AG04450 (cell line): ENCODE measurements at regions not wholly inside any gene's neighbourhood (a gene's known extent, or its start where the extent isn't known, plus 50 kb on each side); places are given as distances from the start of the nearest gene placed in this dataset.

Experiments
- CTCF ChIA-PET: fragments of 300-600, 350-600 bp; formaldehyde crosslinking; extraction: SDS; loops from one replicate; lab custom pipeline; 2022; ENCODE audit warnings: antibody characterized with exemption, inconsistent platforms; lab: Charles Lee
- POLR2A ChIA-PET: fragments of 350-600 bp; formaldehyde crosslinking; extraction: SDS; loops from one replicate; lab custom pipeline; 2021; ENCODE audit warnings: antibody characterized with exemption, inconsistent platforms; lab: Yijun Ruan, JAX
- DNase-seq: peaks from one replicate; pipeline ENCODE4 v3.0.0-alpha.2; 2011; ENCODE audit warnings: low read depth, low spot score
- H3K27ac ChIP-seq: one replicate; pipeline ENCODE4 v1.5.1; 2012; ENCODE audit warnings: low read depth, low read length, control low read depth
- H3K27me3 ChIP-seq: one replicate; pipeline ENCODE4 v1.6.0; 2012; ENCODE audit warnings: low read length; ENCODE audit not compliant: control insufficient read depth, insufficient read depth
- H3K4me3 ChIP-seq: 2 replicates; pipeline ENCODE4 v1.5.1; 2011; ENCODE audit warnings: mild to moderate bottlenecking, low read depth, low read length, control low read depth
- H3K9me3 ChIP-seq: 2 replicates; pipeline ENCODE4 v1.5.1; 2012; ENCODE audit warnings: low read length; ENCODE audit not compliant: control insufficient read depth, insufficient read depth
- TF ChIP-seq, protein P1 (sequence below): IDR thresholded peaks from 2 replicates; pipeline ENCODE4 v1.5.1; 2011; ENCODE audit warnings: low read depth, low read length, control low read depth, inconsistent platforms

DNA sequence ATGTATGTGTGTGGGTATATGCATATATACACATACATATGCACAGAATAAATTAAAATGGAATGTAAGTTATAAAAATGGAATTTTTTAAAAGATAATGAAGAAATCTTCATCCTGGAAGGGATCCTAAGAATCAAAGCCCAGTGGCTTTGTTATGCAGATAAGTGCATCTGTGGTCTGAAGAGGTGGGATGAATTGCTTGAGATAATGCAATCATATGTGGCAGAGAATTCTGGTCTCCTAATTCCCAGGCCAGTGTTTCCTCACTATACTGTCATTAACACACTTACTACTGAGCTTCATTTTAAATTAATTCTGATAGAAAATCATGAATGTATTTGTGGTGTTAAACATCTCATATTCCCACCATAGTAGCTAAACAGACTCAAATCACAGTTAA, 86.7 kb upstream of the PRMT6 start:
- TF ChIP-seq, protein P1, sequence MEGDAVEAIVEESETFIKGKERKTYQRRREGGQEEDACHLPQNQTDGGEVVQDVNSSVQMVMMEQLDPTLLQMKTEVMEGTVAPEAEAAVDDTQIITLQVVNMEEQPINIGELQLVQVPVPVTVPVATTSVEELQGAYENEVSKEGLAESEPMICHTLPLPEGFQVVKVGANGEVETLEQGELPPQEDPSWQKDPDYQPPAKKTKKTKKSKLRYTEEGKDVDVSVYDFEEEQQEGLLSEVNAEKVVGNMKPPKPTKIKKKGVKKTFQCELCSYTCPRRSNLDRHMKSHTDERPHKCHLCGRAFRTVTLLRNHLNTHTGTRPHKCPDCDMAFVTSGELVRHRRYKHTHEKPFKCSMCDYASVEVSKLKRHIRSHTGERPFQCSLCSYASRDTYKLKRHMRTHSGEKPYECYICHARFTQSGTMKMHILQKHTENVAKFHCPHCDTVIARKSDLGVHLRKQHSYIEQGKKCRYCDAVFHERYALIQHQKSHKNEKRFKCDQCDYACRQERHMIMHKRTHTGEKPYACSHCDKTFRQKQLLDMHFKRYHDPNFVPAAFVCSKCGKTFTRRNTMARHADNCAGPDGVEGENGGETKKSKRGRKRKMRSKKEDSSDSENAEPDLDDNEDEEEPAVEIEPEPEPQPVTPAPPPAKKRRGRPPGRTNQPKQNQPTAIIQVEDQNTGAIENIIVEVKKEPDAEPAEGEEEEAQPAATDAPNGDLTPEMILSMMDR, result no peak
- H3K27me3 ChIP-seq, result no peaks in the 10 kb centered on the region
- no peaks in the 10 kb centered on the region for H3K9me3 ChIP-seq
- POLR2A ChIA-PET, result no interaction called here
- H3K27ac ChIP-seq, result no peak overlapping the region
- CTCF ChIA-PET, result interaction anchor here (0.5 kb wide), 1 partner anchor 16 kb away, joined by 3 read pairs; no protein-coding TSS in a partner anchor
- no peak for DNase-seq
- no peak overlapping the region for H3K4me3 ChIP-seq

DNA sequence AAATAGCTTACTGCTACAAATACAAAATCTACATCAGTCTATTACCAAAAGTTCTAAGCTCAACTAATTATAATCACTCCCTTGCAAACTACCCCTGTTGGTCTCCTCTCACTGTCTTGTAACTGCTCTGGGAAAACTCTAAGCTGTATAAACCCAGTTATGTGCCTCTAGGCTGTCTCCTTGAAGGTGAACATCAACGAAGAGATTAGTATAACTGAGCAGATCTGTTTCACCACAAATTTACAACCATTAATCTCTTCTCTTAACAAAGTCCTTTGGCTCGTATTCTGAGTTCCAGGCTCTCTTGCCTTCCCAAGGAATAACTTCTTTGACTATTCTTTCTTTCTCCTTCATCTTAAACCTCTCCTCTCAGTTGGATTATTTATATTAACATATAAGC, 84.4 kb upstream of the PRMT6 start:
- TF ChIP-seq, protein P1, result no peak
- POLR2A ChIA-PET, result interaction anchor here (0.6 kb wide), 1 partner anchor 84 kb away, joined by 3 read pairs; no protein-coding TSS in a partner anchor
- H3K27ac ChIP-seq, result no peak overlapping the region
- no peak for DNase-seq
- CTCF ChIA-PET, result no interaction called here
- H3K27me3 ChIP-seq, result no peaks in the 10 kb centered on the region
- no peak overlapping the region for H3K4me3 ChIP-seq
- no peaks in the 10 kb centered on the region for H3K9me3 ChIP-seq

DNA sequence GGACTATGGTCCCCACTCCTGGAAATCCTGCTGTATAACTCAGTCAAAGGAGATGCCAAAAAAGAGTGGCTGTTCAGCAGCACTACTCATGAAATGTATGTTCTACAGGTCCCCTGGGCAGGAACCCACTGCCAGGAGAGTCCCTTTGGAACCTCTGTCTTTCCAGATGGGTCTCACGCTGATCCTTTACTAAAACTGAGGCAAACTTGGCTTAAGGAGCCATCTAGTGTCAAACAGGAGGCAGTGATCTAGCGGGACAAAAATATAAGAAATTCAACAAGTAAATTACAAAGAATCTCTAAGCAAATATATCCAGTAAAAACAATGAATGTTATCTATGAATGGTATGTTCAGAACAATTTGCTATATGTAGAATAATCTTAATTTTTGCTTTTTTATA, 80.5 kb upstream of the PRMT6 start:
- Histone ChIP-seq H3K27ac (no peak overlapping the region), H3K27me3 (no peaks in the 10 kb centered on the region), H3K9me3 (no peaks in the 10 kb centered on the region), H3K4me3 (no peak overlapping the region)
- no peak for DNase-seq
- POLR2A ChIA-PET, result no interaction called here
- CTCF ChIA-PET, result no interaction called here
- TF ChIP-seq, protein P1, result no peak

DNA sequence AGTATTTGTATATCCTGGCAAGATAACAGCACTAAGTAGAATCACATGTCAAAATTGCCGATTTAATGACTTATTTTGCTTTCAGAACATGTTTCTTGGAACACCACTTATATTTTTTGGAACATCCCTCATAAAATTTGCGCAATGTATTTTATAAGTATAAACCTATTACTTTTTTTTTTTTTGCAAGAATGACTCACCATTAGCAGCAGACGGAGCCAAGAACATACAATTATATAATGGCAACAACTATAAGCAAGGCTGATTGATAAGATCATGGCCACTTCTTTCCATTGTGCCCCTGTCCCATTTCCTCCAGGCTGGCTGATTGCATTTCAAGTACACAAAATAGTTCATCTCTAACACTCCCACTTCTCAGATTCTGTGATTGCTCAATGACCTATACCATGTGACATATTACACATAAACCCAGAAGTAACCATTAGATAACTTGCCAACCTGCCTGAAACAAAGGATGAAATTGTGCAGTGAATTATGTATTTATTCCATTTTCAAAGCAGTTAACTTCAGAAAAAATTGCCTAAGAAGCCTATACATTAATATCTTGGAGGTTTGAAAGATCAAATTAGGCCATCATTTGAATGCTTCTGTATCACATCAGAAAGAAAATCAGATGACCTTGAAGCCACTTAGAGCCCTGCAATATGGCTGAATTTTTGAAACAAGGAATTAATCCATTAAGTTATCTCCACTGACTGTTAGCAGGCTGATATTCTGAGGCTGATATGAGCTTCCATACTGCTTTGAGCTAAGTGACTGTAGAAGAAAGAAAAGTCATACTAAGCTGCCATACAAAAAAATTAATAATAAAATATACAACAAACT, 77.8 kb upstream of the PRMT6 start:
- ChIA-PET CTCF (no interaction called here), POLR2A (no interaction called here)

DNA sequence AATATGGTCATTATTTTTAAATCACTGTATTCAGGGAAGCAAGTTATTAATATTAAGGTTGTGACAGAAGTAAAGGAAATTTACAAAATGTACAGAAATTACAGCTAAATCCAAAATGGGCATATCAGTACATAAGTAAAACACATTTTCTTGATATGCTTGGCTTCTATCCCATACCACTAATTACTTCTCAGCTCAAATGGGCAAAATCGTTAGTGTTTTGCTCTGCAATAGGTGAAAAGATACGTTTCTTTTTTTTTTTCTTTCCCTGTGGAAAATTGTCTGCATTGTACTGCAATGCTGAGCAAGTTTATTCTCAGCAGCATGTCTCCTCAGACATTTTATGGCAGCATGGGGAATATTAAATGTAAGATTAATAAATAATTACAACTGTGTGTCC, 77.1 kb upstream of the PRMT6 start:
- no peak for DNase-seq
- ChIA-PET CTCF (no interaction called here), POLR2A (no interaction called here)
- Histone ChIP-seq H3K27ac (no peak overlapping the region), H3K4me3 (no peak overlapping the region), H3K27me3 (no peaks in the 10 kb centered on the region), H3K9me3 (no peaks in the 10 kb centered on the region)
- TF ChIP-seq, protein P1, result no peak

More for the DNA sequence above, 77.8 kb upstream of the PRMT6 start:
- Histone ChIP-seq H3K9me3 (no peaks in the 10 kb centered on the region), H3K27ac (no peak overlapping the region), H3K27me3 (no peaks in the 10 kb centered on the region), H3K4me3 (no peak overlapping the region)
- TF ChIP-seq, protein P1, result no peak
- DNase-seq, result no peak
